ENCODE measurements at regions not wholly inside any gene's neighbourhood (a gene's known extent, or its start where the extent isn't known, plus 50 kb on each side); places are given as distances from the start of the nearest gene placed in this dataset.
A peak's percentile ranks its signal among the peaks of the same experiment; 100 is the strongest.

GRCh38 chr6:137365707-137366437 is 128.3 kb downstream of the OLIG3 start (continued):
- TF ChIP-seq CHD7 (IDR thresholded peaks at IDR 0.05; ENCODE audit: insufficient replicate concordance, low read length) (no peak), TEAD4 (IDR thresholded peaks at IDR 0.05; ENCODE audit: low read depth, low read length) (peak; percentile 52; the same call in 1 of the 2 replicates), RXRA (IDR thresholded peaks at IDR 0.05; ENCODE audit: insufficient read depth, low read depth, low read length) (no peak)

Data from H1 (cell line).